ENCODE measurements at regions not wholly inside any gene's neighbourhood (a gene's known extent, or its start where the extent isn't known, plus 50 kb on each side); places are given as distances from the start of the nearest gene placed in this dataset.

- no TSS peak for BruUV-seq (replicated peaks)
- no CpG with 5 or more reads among the region's 1 CpG for WGBS, 2 experiments (ENCODE audit: extremely low coverage in 2 of 2, insufficient read length in 1 of 2)
- intact Hi-C loops (cut with micrococcal nuclease) = no loop called here
Measured at GRCh38 chr10:106224676-106225075, 939.8 kb downstream of the SORCS1 start.

More at GRCh38 chr10:106224676-106225075, 939.8 kb downstream of the SORCS1 start:
- H4K91ac ChIP-seq (ENCODE audit: insufficient read depth, low read depth, low read length) = no peak overlapping the region
- H3K27me3 ChIP-seq (ENCODE audit: control insufficient read depth, insufficient read depth, low read length) = no peaks in the 10 kb centered on the region
- dilution Hi-C loops (cut with HindIII; ENCODE audit: low sequenced_read_pairs, unreplicated experiment) (no loop called here), in situ Hi-C loops (cut with MboI; ENCODE audit: low sequenced_read_pairs) (no loop called here)
- TF ChIP-seq CHD1 (IDR thresholded peaks at IDR 0.05; ENCODE audit: low read depth, low read length) = no peak
- TF ChIP-seq CTCF (conservative IDR thresholded peaks at IDR 0.05; ENCODE audit: low read depth, low read length) = no peak
- TF ChIP-seq, protein P1, sequence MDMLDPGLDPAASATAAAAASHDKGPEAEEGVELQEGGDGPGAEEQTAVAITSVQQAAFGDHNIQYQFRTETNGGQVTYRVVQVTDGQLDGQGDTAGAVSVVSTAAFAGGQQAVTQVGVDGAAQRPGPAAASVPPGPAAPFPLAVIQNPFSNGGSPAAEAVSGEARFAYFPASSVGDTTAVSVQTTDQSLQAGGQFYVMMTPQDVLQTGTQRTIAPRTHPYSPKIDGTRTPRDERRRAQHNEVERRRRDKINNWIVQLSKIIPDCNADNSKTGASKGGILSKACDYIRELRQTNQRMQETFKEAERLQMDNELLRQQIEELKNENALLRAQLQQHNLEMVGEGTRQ (IDR thresholded peaks at IDR 0.05; ENCODE audit: low read depth, low read length) = no peak
- no peak for TF ChIP-seq FOS (IDR thresholded peaks at IDR 0.05; ENCODE audit: low read depth, low read length)
- TF ChIP-seq RFX5 (IDR thresholded peaks at IDR 0.05; ENCODE audit: low read depth, low read length) = no peak
- TF ChIP-seq RCOR1 (IDR thresholded peaks at IDR 0.05; ENCODE audit: insufficient replicate concordance, low read length) = no peak
- no peak for TF ChIP-seq RAD21 (IDR thresholded peaks at IDR 0.05; ENCODE audit: low read length)
- no peak for TF ChIP-seq ELK1 (IDR thresholded peaks at IDR 0.05; ENCODE audit: borderline replicate concordance, low read depth, low read length)
- no peak for TF ChIP-seq MXI1 (IDR thresholded peaks at IDR 0.05; ENCODE audit: borderline replicate concordance, low read depth, low read length)
- no peak for TF ChIP-seq MAZ (IDR thresholded peaks at IDR 0.05; ENCODE audit: borderline replicate concordance, low read depth, low read length)
- no peak for TF ChIP-seq SMC3 (IDR thresholded peaks at IDR 0.05; ENCODE audit: low read depth, low read length)
- TF ChIP-seq NFE2L2 (IDR thresholded peaks at IDR 0.05; ENCODE audit: low read depth, low read length) = no peak
- no peak for TF ChIP-seq CEBPB (IDR thresholded peaks at IDR 0.05; ENCODE audit: low read depth, low read length)
- no peak for TF ChIP-seq MAFK (IDR thresholded peaks at IDR 0.05; ENCODE audit: low read depth, low read length)
- TF ChIP-seq BHLHE40 (IDR thresholded peaks at IDR 0.05; ENCODE audit: low read depth, low read length) = no peak
- peak; percentile 16 for DNase-seq
- no peak overlapping the region for H3K27ac ChIP-seq (ENCODE audit: insufficient read depth, low read length)
- H3K4me3 ChIP-seq (ENCODE audit: insufficient read depth, low read depth, low read length) = no peak overlapping the region
- H2AK9ac ChIP-seq (replicated peaks; ENCODE audit: low read depth, low read length, poor library complexity) = no peak overlapping the region
- no peak overlapping the region for H2BK15ac ChIP-seq (ENCODE audit: low read depth, low read length)
- H3K79me1 ChIP-seq (ENCODE audit: low read depth in 1 of 2, low read length in 2 of 2) = no peaks in the 10 kb centered on the region
- H4K20me1 ChIP-seq (ENCODE audit: insufficient read depth, low read length) = no peaks in the 10 kb centered on the region
- ChIA-PET CTCF (no interaction called here), POLR2A (ENCODE audit: unreplicated experiment) (no interaction called here)
- H3K4me1 ChIP-seq (ENCODE audit: control insufficient read depth, insufficient read depth, low read length) = no peaks in the 10 kb centered on the region
- H2BK20ac ChIP-seq (ENCODE audit: low read depth, low read length) = no peak overlapping the region
- no peak overlapping the region for H3K9ac ChIP-seq (ENCODE audit: low read depth, low read length)
- no peaks in the 10 kb centered on the region for H3K36me3 ChIP-seq (ENCODE audit: control insufficient read depth, insufficient read depth, low read length)
- H2AFZ ChIP-seq (replicated peaks; ENCODE audit: low read length, poor library complexity) = no peak overlapping the region
- no peak overlapping the region for H4K8ac ChIP-seq (ENCODE audit: low read depth in 2 of 2, low read length in 2 of 2)
- H3K18ac ChIP-seq (ENCODE audit: low read depth, low read length) = no peak overlapping the region
- no peak overlapping the region for H2BK120ac ChIP-seq (ENCODE audit: low read depth, low read length)
- H3K4me2 ChIP-seq (ENCODE audit: low read depth, low read length) = no peak overlapping the region
- H3K4ac ChIP-seq (ENCODE audit: low read depth, low read length) = no peak overlapping the region
- H4K5ac ChIP-seq (ENCODE audit: low read depth, low read length) = no peak overlapping the region
- H2AK5ac ChIP-seq (ENCODE audit: low read depth, low read length) = no peak overlapping the region
- no peak overlapping the region for H3K56ac ChIP-seq (ENCODE audit: extremely low read depth, insufficient read depth, low read length)
- H3K14ac ChIP-seq (replicated peaks; ENCODE audit: low read depth, low read length) = no peak overlapping the region
- no peaks in the 10 kb centered on the region; the same call in 1 of the 2 replicates for H3K9me3 ChIP-seq (ENCODE audit: control insufficient read depth, insufficient read depth, low read length)
- no peak overlapping the region for H3K23ac ChIP-seq (ENCODE audit: low read depth, low read length)
- ATAC-seq (ENCODE audit: low read depth) = no peak
- H3K9me1 ChIP-seq (ENCODE audit: insufficient read depth, low read length) = no peaks in the 10 kb centered on the region
- no peak overlapping the region for H2BK5ac ChIP-seq (ENCODE audit: low read depth, low read length, poor library complexity, severe bottlenecking)
